MCF 10A (cell line): ENCODE measurements at regions not wholly inside any gene's neighbourhood (a gene's known extent, or its start where the extent isn't known, plus 50 kb on each side); places are given as distances from the start of the nearest gene placed in this dataset.

Experiments used
- BruUV-seq: library from RNA; stranded (reverse); fragments of 400-500 nt; replicated peaks from 2 replicates; lab custom pipeline; 2021; lab: Mats Ljungman, UMichigan
- CTCF ChIA-PET: fragments of 300-600 bp; sonication (Branson Sonifier 250); formaldehyde crosslinking; extraction: SDS; loops from one replicate; lab custom pipeline; 2021; ENCODE audit warnings: antibody characterized with exemption, inconsistent platforms; lab: Yijun Ruan, JAX
- POLR2A ChIA-PET: fragments of 300-600, 350-650 bp; sonication (Branson Sonifier 250); formaldehyde crosslinking; extraction: SDS; loops from one replicate; lab custom pipeline; 2020; ENCODE audit warnings: antibody characterized with exemption, inconsistent platforms; lab: Yijun Ruan, JAX
- DNase-seq: peaks from one replicate; pipeline ENCODE4 v3.0.0-alpha.2; 2018; ENCODE audit not compliant: unreplicated experiment
- H3K27ac Mint-ChIP-seq: one replicate; pipeline ENCODE4 v1.8.0; 2022; ENCODE audit warnings: mild to moderate bottlenecking, low read depth, mixed read lengths; ENCODE audit not compliant: unreplicated experiment
- H3K27me3 Mint-ChIP-seq: one replicate; pipeline ENCODE4 v1.8.0; 2022; ENCODE audit warnings: mixed read lengths; ENCODE audit not compliant: insufficient read depth, unreplicated experiment
- H3K36me3 Mint-ChIP-seq: one replicate; pipeline ENCODE4 v1.8.0; 2022; ENCODE audit warnings: mild to moderate bottlenecking, moderate library complexity, mixed read lengths; ENCODE audit not compliant: insufficient read depth, unreplicated experiment
- H3K4me1 Mint-ChIP-seq: one replicate; pipeline ENCODE4 v1.8.0; 2022; ENCODE audit warnings: mixed read lengths; ENCODE audit not compliant: insufficient read depth, unreplicated experiment
- H3K4me3 Mint-ChIP-seq: one replicate; pipeline ENCODE4 v1.8.0; 2022; ENCODE audit warnings: mild to moderate bottlenecking, moderate library complexity, mixed read lengths; ENCODE audit not compliant: unreplicated experiment
- H3K9me3 Mint-ChIP-seq: one replicate; pipeline ENCODE4 v1.8.0; 2022; ENCODE audit warnings: mixed read lengths; ENCODE audit not compliant: unreplicated experiment
- intact Hi-C: fragments of 100-400 bp; cut with micrococcal nuclease; formaldehyde crosslinking; loops from 2 replicates; pipeline ENCODE4 v1.14.1; 2022
- TF ChIP-seq, protein P1 (sequence below): fragments of 200-600 bp; IDR thresholded peaks from one replicate; pipeline ENCODE4 v1.8.0; 2022; ENCODE audit warnings: antibody characterized with exemption, mild to moderate bottlenecking; ENCODE audit not compliant: unreplicated experiment

DNA sequence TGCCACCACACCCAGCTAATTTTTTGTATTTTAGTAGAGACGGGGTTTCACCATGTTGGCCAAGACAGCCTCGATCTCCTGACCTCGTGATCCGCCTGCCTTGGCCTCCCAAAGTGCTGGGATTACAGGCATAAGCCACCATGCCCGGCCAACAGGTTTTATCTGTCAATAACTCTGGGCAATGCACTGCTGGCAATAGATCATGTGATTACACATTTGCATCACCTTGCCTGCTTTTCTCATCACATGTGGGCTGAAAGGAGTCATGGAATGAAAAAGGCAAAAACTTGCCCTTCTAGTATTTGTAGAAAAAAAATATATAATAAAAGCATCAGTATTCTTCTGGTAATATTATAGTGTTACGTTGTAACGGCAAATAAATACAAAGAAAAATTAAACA is 164.5 kb downstream of the NHLRC3 start:
- H3K27ac Mint-ChIP-seq = no peak overlapping the region
- DNase-seq = no peak

DNA sequence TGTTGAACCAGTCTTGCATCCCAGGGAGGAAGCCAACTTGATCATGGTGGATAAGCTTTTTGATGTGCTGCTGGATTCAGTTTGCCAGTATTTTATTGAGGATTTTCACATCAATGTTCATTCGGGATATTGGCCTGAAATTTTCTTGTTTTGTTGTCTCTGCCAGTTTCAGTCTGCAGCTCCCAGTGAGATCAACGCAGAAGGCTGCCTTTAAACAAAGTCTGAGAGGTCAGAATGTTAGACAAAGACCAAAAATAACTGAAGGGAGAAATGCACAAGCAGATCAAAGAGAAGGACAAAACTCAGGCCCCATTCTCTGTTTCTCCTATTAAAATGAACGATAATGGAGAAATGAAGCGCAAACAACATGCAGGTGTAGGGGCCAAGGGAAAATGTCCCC is 170.4 kb downstream of the NHLRC3 start:
- H3K36me3 Mint-ChIP-seq = no peaks in the 10 kb centered on the region
- H3K27ac Mint-ChIP-seq = no peak overlapping the region
- H3K4me3 Mint-ChIP-seq = no peak overlapping the region
- BruUV-seq = no TSS peak
- intact Hi-C loops = no loop called here
- no peak for DNase-seq
- ChIA-PET POLR2A (interaction anchor here (0.8 kb wide), 1 partner anchor 1713 kb away, joined by 3 read pairs; no protein-coding TSS in a partner anchor), CTCF (no interaction called here)
- H3K27me3 Mint-ChIP-seq = peaks cover 65% of the 10 kb centered on the region
- no peaks in the 10 kb centered on the region for H3K9me3 Mint-ChIP-seq
- TF ChIP-seq, protein P1, sequence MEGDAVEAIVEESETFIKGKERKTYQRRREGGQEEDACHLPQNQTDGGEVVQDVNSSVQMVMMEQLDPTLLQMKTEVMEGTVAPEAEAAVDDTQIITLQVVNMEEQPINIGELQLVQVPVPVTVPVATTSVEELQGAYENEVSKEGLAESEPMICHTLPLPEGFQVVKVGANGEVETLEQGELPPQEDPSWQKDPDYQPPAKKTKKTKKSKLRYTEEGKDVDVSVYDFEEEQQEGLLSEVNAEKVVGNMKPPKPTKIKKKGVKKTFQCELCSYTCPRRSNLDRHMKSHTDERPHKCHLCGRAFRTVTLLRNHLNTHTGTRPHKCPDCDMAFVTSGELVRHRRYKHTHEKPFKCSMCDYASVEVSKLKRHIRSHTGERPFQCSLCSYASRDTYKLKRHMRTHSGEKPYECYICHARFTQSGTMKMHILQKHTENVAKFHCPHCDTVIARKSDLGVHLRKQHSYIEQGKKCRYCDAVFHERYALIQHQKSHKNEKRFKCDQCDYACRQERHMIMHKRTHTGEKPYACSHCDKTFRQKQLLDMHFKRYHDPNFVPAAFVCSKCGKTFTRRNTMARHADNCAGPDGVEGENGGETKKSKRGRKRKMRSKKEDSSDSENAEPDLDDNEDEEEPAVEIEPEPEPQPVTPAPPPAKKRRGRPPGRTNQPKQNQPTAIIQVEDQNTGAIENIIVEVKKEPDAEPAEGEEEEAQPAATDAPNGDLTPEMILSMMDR = no peak
- no peaks in the 10 kb centered on the region for H3K4me1 Mint-ChIP-seq

More for the DNA sequence above, 164.5 kb downstream of the NHLRC3 start:
- BruUV-seq = no TSS peak
- Mint-ChIP-seq H3K4me3 (no peak overlapping the region), H3K27me3 (peaks cover 46% of the 10 kb centered on the region), H3K36me3 (no peaks in the 10 kb centered on the region), H3K4me1 (no peaks in the 10 kb centered on the region), H3K9me3 (no peaks in the 10 kb centered on the region)
- ChIA-PET POLR2A (interaction anchor here (1.4 kb wide), 1 partner anchor 10 kb away, joined by 5 read pairs; no protein-coding TSS in a partner anchor), CTCF (no interaction called here)
- intact Hi-C loops = no loop called here
- TF ChIP-seq, protein P1 = no peak

- Mint-ChIP-seq H3K4me3 (no peak overlapping the region), H3K27ac (no peak overlapping the region), H3K9me3 (no peaks in the 10 kb centered on the region), H3K4me1 (no peaks in the 10 kb centered on the region), H3K36me3 (no peaks in the 10 kb centered on the region), H3K27me3 (peaks cover 67% of the 10 kb centered on the region)
- ChIA-PET POLR2A (no interaction called here), CTCF (no interaction called here)
- intact Hi-C loops = no loop called here
- no TSS peak for BruUV-seq
- TF ChIP-seq, protein P1 = no peak
- no peak for DNase-seq
These were observed 171.7 kb downstream of the NHLRC3 start for GRCh38 chr13:39209731-39210531.

- Mint-ChIP-seq H3K27me3 (peaks cover 69% of the 10 kb centered on the region), H3K4me1 (no peaks in the 10 kb centered on the region), H3K27ac (no peak overlapping the region), H3K4me3 (no peak overlapping the region), H3K36me3 (no peaks in the 10 kb centered on the region), H3K9me3 (no peaks in the 10 kb centered on the region)
- POLR2A ChIA-PET = no interaction called here
- no peak for DNase-seq
- CTCF ChIA-PET = interaction anchor here (0.5 kb wide), 1 partner anchor 83 kb away, joined by 3 read pairs; no protein-coding TSS in a partner anchor
- TF ChIP-seq, protein P1 = no peak
- intact Hi-C loops = no loop called here
- no TSS peak for BruUV-seq
These were observed 172.8 kb downstream of the NHLRC3 start for GRCh38 chr13:39210961-39211534.
